GM12878 (cell line): ENCODE measurements at regions not wholly inside any gene's neighbourhood (a gene's known extent, or its start where the extent isn't known, plus 50 kb on each side); places are given as distances from the start of the nearest gene placed in this dataset.

ENCODE experiments used
- ATAC-seq: fragments of 200-7000 bp; cut with Tn5 transposase; 3 replicates; pipeline ENCODE4 v1.9.1; 2020; ENCODE audit warnings: mild to moderate bottlenecking, moderate library complexity
- BruUV-seq: library from RNA; stranded (reverse); fragments of 400-500 nt; replicated peaks from 2 replicates; lab custom pipeline; 2021; lab: Mats Ljungman, UMichigan
- CTCF ChIA-PET: fragments of 300-600 bp; sonication (Branson Sonifier 250); formaldehyde crosslinking; extraction: SDS; loops from one replicate; lab custom pipeline; 2021; ENCODE audit warnings: inconsistent platforms; lab: Yijun Ruan, JAX
- POLR2A ChIA-PET: fragments of 350-600 bp; formaldehyde crosslinking; extraction: SDS; loops from one replicate; lab custom pipeline; 2021; ENCODE audit warnings: inconsistent platforms; lab: Charles Lee
- RAD21 ChIA-PET: fragments of 300-600 bp; sonication (Branson Sonifier 250); formaldehyde crosslinking; loops from one replicate; lab custom pipeline; 2023; ENCODE audit warnings: antibody characterized with exemption; ENCODE audit not compliant: unreplicated experiment; lab: Charles Lee
- SMC1A ChIA-PET: fragments of 300-600 bp; sonication (Branson Sonifier 250); formaldehyde crosslinking; loops from one replicate; lab custom pipeline; 2023; ENCODE audit not compliant: unreplicated experiment, uncharacterized antibody; lab: Charles Lee
- DNase-seq: peaks from one replicate; pipeline ENCODE4 v3.0.0-alpha.2; 2011; ENCODE audit warnings: low read depth, low spot score
- FAIRE-seq: peaks from 3 replicates; lab custom pipeline; 2011; peaks lifted over from hg19 to GRCh38; lab: Jason Lieb, UNC
- H2AFZ ChIP-seq: 2 replicates; pipeline ENCODE4 v1.6.0; 2011; ENCODE audit warnings: low read depth, low read length, control low read depth; ENCODE audit not compliant: control insufficient read depth
- H3K27ac ChIP-seq: 2 replicates; pipeline ENCODE4 v1.5.1; 2011; ENCODE audit warnings: control low read depth; ENCODE audit not compliant: control insufficient read depth, insufficient read depth
- H3K27me3 ChIP-seq, 2 experiments: replicated peaks in 1 of 2; 2 replicates each; pipeline versions ENCODE4 v1.6.0 to v1.6.1; 2011; ENCODE audit warnings: low read length in 1 of 2; ENCODE audit not compliant: control insufficient read depth in 2 of 2, insufficient read depth in 2 of 2
- H3K36me3 ChIP-seq, 2 experiments: 2 replicates each; pipeline ENCODE4 v1.5.1; 2011; ENCODE audit warnings: low read length in 1 of 2; ENCODE audit not compliant: control insufficient read depth in 2 of 2, insufficient read depth in 2 of 2
- H3K4me1 ChIP-seq: 2 replicates; pipeline ENCODE4 v1.6.1; 2011; ENCODE audit warnings: mild to moderate bottlenecking, low read length, moderate library complexity, mixed read lengths; ENCODE audit not compliant: control insufficient read depth, insufficient read depth
- H3K4me2 ChIP-seq: 2 replicates; pipeline ENCODE4 v1.6.0; 2011; ENCODE audit warnings: control low read depth; ENCODE audit not compliant: control insufficient read depth, insufficient read depth
- H3K4me3 ChIP-seq: fragments of 200-600 bp; sonication (generic); 2 replicates; pipeline ENCODE4 v1.5.1; 2016
- H3K79me2 ChIP-seq: 2 replicates; pipeline ENCODE4 v1.6.0; 2011; ENCODE audit warnings: low read length; ENCODE audit not compliant: control insufficient read depth, insufficient read depth
- H3K9ac ChIP-seq: 2 replicates; pipeline ENCODE4 v1.8.0; 2011; ENCODE audit warnings: low read length, control low read depth, mixed read lengths; ENCODE audit not compliant: control insufficient read depth, insufficient read depth
- H3K9me3 ChIP-seq: replicated peaks from 3 replicates; pipeline ENCODE4 v1.5.1; 2011; ENCODE audit warnings: mild to moderate bottlenecking, low read length; ENCODE audit not compliant: control insufficient read depth, insufficient read depth
- H4K20me1 ChIP-seq: 2 replicates; pipeline ENCODE4 v1.6.0; 2011; ENCODE audit not compliant: control insufficient read depth, insufficient read depth
- BCL11A ChIP-seq: IDR thresholded peaks from 2 replicates; pipeline ENCODE4 v1.6.1; 2011; ENCODE audit warnings: low read depth, low read length
- BMI1 ChIP-seq: fragments of 450-650 bp; IDR thresholded peaks from 2 replicates; pipeline ENCODE4 v1.6.1; 2016; ENCODE audit warnings: mild to moderate bottlenecking, moderate library complexity, borderline replicate concordance
- CBFB ChIP-seq: IDR thresholded peaks from 2 replicates; pipeline ENCODE4 v1.6.1; 2016; ENCODE audit warnings: antibody characterized with exemption, low read depth
- CEBPB ChIP-seq, 2 experiments: fragments of 150-350 bp in 1 of 2; IDR thresholded peaks; 2 replicates each; pipeline ENCODE4 v1.6.1; 2012 to 2014; ENCODE audit warnings: low read depth in 2 of 2, low read length in 2 of 2, borderline replicate concordance in 1 of 2, inconsistent platforms in 1 of 2
- DPF2 ChIP-seq: fragments of 450-650 bp; IDR thresholded peaks from 2 replicates; pipeline ENCODE4 v1.6.1; 2017; ENCODE audit warnings: mild to moderate bottlenecking
- GATAD2B ChIP-seq: fragments of 450-650 bp; conservative IDR thresholded peaks from 2 replicates; pipeline ENCODE4 v1.6.1; 2017; ENCODE audit warnings: low read depth, mild to moderate bottlenecking, moderate library complexity
- HSF1 ChIP-seq: fragments of 150-350 bp; IDR thresholded peaks from 2 replicates; pipeline ENCODE4 v1.6.1; 2014; ENCODE audit warnings: mild to moderate bottlenecking, low read depth, low read length
- MYB ChIP-seq: fragments of 150-350 bp; IDR thresholded peaks from 2 replicates; pipeline ENCODE4 v1.6.1; 2014; ENCODE audit warnings: mild to moderate bottlenecking, low read depth, low read length, borderline replicate concordance
- NFYA ChIP-seq: IDR thresholded peaks from 2 replicates; pipeline ENCODE4 v1.6.1; 2011; ENCODE audit warnings: low read depth, mild to moderate bottlenecking, low read length, improper control_type of control experiment, borderline replicate concordance
- NKRF ChIP-seq: fragments of 450-650 bp; conservative IDR thresholded peaks from 2 replicates; pipeline ENCODE4 v1.6.1; 2017; ENCODE audit warnings: mild to moderate bottlenecking, moderate library complexity
- NRF1 ChIP-seq: conservative IDR thresholded peaks from 2 replicates; pipeline ENCODE4 v1.6.1; 2011; ENCODE audit warnings: mild to moderate bottlenecking, low read depth, low read length, improper control_type of control experiment
- PML ChIP-seq: IDR thresholded peaks from 2 replicates; pipeline ENCODE4 v1.6.1; 2012; ENCODE audit warnings: low read length, inconsistent platforms
- SMC3 ChIP-seq: IDR thresholded peaks from 2 replicates; pipeline ENCODE4 v1.6.1; 2011; ENCODE audit warnings: low read length, improper control_type of control experiment, borderline replicate concordance
- SP1 ChIP-seq: IDR thresholded peaks from one replicate; pipeline ENCODE4 v1.6.1; 2011; ENCODE audit warnings: low read depth, low read length
- STAT1 ChIP-seq: fragments of 450-650 bp; conservative IDR thresholded peaks from 2 replicates; pipeline ENCODE4 v1.6.1; 2014; ENCODE audit warnings: antibody characterized with exemption, mild to moderate bottlenecking
- SUPT20H ChIP-seq: IDR thresholded peaks from 2 replicates; pipeline ENCODE4 v1.6.1; 2011; ENCODE audit warnings: low read depth, mild to moderate bottlenecking, low read length, moderate library complexity, borderline replicate concordance; ENCODE audit not compliant: control insufficient read depth
- ZNF622 ChIP-seq: fragments of 450-650 bp; IDR thresholded peaks from 2 replicates; pipeline ENCODE4 v1.6.1; 2017; ENCODE audit warnings: mild to moderate bottlenecking, inconsistent platforms
- ZZZ3 ChIP-seq: IDR thresholded peaks from 2 replicates; pipeline ENCODE4 v1.6.1; 2011; ENCODE audit warnings: low read depth; ENCODE audit not compliant: control insufficient read depth, insufficient read length
- WGBS: methylation state at CpG from one replicate; pipeline ENCODE4 v1.1.6; 2016; ENCODE audit warnings: low lambda C conversion rate; ENCODE audit not compliant: insufficient replicate concordance, insufficient coverage; ENCODE audit errors: missing lambda C conversion rate; 5-methylcytosine and 5-hydroxymethylcytosine counted together
- in situ Hi-C: fragments of 300-500 bp; cut with MboI; formaldehyde crosslinking; loops from 9 replicates; pipeline ENCODE4 v1.14.3; 2018; ENCODE audit warnings: mixed read lengths
- intact Hi-C: fragments of 100-400 bp; cut with micrococcal nuclease; formaldehyde crosslinking; loops from one replicate; pipeline ENCODE4 v1.14.2; 2022; ENCODE audit not compliant: unreplicated experiment
- TF ChIP-seq, protein P1 (sequence below), 3 experiments: IDR thresholded peaks in 2 of 3; conservative IDR thresholded peaks in 1 of 3; 2 replicates each; pipeline ENCODE4 v1.5.1; 2011; ENCODE audit warnings: low read depth in 3 of 3, low read length in 3 of 3, mild to moderate bottlenecking in 3 of 3, control low read depth in 2 of 3, moderate library complexity in 2 of 3, inconsistent platforms in 1 of 3, mixed read lengths in 1 of 3; ENCODE audit not compliant: control insufficient read depth in 2 of 3, insufficient read depth in 1 of 3; ENCODE audit errors: extremely low read depth in 1 of 3
- TF ChIP-seq, protein P2 (sequence below): IDR thresholded peaks from 2 replicates; pipeline ENCODE4 v1.6.1; 2012; ENCODE audit warnings: low read depth, low read length, improper control_type of control experiment

DNA sequence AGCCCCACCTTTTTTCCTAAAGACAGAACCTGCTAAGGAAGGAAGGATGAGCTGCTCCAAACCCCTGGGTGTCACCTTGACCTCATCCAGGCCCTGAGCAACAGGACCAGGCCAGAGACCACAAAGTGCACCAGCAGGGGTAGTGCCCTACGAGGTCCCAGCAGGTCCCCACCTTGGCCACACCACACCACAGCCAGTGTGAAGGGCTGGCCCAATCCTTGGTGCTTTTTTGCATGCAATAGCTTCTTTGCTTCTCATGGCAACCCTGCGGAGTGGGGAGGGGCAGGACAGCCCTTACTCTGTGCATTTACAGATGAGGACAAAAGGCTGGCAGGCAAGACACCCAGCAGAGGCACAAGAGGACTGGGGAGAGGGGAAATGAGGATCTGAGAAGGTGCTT, 352.6 kb downstream of the BCL11B start:
- no peaks in the 10 kb centered on the region for H3K36me3 ChIP-seq
- ChIA-PET POLR2A (no interaction called here), SMC1A (no interaction called here)
- FAIRE-seq (no peak), ATAC-seq (no peak)
- H4K20me1 ChIP-seq: no peaks in the 10 kb centered on the region
- no TSS peak for BruUV-seq
- TF ChIP-seq ZZZ3: no peak
- TF ChIP-seq SP1: no peak
- TF ChIP-seq CBFB: no peak
- no peak for TF ChIP-seq NFYA
- no peak for TF ChIP-seq STAT1
- no peak for TF ChIP-seq CEBPB (IDR thresholded peaks at IDR 0.05; ENCODE audit: borderline replicate concordance in 1 of 2, low read depth in 2 of 2, low read length in 2 of 2)
- TF ChIP-seq PML: no peak
- TF ChIP-seq NKRF: no peak
- no peak for TF ChIP-seq BCL11A
- no peak for TF ChIP-seq NRF1
- TF ChIP-seq SUPT20H: no peak
- TF ChIP-seq SMC3: no peak
- no peak for TF ChIP-seq BMI1
- no peak for TF ChIP-seq GATAD2B
- no peak for TF ChIP-seq ZNF622
- TF ChIP-seq, protein P1, sequence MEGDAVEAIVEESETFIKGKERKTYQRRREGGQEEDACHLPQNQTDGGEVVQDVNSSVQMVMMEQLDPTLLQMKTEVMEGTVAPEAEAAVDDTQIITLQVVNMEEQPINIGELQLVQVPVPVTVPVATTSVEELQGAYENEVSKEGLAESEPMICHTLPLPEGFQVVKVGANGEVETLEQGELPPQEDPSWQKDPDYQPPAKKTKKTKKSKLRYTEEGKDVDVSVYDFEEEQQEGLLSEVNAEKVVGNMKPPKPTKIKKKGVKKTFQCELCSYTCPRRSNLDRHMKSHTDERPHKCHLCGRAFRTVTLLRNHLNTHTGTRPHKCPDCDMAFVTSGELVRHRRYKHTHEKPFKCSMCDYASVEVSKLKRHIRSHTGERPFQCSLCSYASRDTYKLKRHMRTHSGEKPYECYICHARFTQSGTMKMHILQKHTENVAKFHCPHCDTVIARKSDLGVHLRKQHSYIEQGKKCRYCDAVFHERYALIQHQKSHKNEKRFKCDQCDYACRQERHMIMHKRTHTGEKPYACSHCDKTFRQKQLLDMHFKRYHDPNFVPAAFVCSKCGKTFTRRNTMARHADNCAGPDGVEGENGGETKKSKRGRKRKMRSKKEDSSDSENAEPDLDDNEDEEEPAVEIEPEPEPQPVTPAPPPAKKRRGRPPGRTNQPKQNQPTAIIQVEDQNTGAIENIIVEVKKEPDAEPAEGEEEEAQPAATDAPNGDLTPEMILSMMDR (IDR thresholded peaks at IDR 0.05 in 2 of 3, conservative IDR thresholded peaks at IDR 0.05 in 1 of 3; ENCODE audit: control insufficient read depth in 2 of 3, extremely low read depth in 1 of 3, insufficient read depth in 1 of 3, low read depth in 3 of 3, low read length in 3 of 3): no peak
- no peak for TF ChIP-seq MYB
- TF ChIP-seq HSF1: no peak
- no peak for TF ChIP-seq DPF2
- TF ChIP-seq, protein P2, sequence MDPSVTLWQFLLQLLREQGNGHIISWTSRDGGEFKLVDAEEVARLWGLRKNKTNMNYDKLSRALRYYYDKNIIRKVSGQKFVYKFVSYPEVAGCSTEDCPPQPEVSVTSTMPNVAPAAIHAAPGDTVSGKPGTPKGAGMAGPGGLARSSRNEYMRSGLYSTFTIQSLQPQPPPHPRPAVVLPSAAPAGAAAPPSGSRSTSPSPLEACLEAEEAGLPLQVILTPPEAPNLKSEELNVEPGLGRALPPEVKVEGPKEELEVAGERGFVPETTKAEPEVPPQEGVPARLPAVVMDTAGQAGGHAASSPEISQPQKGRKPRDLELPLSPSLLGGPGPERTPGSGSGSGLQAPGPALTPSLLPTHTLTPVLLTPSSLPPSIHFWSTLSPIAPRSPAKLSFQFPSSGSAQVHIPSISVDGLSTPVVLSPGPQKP: no peak
- TF ChIP-seq, all 136 proteins: peak for 0
- Histone ChIP-seq H3K4me1 (no peaks in the 10 kb centered on the region), H3K79me2 (no peaks in the 10 kb centered on the region), H3K27ac (no peak overlapping the region), H2AFZ (no peak overlapping the region), H3K4me3 (no peak overlapping the region), H3K9me3 (no peaks in the 10 kb centered on the region; the same call in 2 of the 3 replicates), H3K4me2 (no peak overlapping the region), H3K27me3 (no peaks in the 10 kb centered on the region), H3K9ac (no peak overlapping the region)
- ChIA-PET CTCF (no interaction called here), RAD21 (no interaction called here)
- intact Hi-C loops: no loop called here
- 4% methylated on average over 2 of the region's 2 CpGs for WGBS
- in situ Hi-C loops: no loop called here
- DNase-seq: no peak
